ENCODE measurements at regions not wholly inside any gene's neighbourhood (a gene's known extent, or its start where the extent isn't known, plus 50 kb on each side); places are given as distances from the start of the nearest gene placed in this dataset.

DNA sequence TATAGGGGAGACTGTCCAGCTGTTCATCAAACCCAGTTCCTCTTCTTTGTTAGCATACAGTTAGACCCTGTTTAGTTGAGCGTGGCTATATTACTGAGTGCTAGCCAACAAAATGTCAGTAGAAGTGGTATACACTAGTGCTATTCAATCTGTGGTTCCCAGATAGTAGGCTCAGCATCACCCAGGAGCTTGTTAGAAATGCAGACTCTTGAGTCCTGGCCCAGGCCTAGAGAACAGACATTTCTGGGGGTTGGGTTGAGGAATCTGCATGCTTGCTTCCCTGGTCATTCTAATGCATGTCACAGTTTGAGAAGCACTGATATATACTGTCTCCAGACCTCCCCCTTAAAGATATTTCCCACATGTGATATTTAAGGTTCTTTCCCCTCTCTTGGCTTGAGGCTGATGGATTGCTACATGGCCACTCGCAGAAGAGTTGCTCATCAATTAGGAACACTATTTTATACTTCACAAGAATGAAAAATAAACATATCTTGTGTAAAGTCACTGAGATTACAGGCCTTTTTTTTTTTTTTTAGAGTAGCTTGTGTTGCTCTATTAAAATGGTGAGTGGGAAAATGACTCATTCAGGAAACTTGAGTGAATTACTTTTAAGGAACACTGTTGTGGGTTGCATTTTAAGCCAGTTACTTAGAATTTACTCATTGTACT is 289.0 kb downstream of the STIM2 start:
- TF ChIP-seq, protein P1, sequence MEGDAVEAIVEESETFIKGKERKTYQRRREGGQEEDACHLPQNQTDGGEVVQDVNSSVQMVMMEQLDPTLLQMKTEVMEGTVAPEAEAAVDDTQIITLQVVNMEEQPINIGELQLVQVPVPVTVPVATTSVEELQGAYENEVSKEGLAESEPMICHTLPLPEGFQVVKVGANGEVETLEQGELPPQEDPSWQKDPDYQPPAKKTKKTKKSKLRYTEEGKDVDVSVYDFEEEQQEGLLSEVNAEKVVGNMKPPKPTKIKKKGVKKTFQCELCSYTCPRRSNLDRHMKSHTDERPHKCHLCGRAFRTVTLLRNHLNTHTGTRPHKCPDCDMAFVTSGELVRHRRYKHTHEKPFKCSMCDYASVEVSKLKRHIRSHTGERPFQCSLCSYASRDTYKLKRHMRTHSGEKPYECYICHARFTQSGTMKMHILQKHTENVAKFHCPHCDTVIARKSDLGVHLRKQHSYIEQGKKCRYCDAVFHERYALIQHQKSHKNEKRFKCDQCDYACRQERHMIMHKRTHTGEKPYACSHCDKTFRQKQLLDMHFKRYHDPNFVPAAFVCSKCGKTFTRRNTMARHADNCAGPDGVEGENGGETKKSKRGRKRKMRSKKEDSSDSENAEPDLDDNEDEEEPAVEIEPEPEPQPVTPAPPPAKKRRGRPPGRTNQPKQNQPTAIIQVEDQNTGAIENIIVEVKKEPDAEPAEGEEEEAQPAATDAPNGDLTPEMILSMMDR (IDR thresholded peaks at IDR 0.05) = no peak
- no peak for TF ChIP-seq POLR2A (IDR thresholded peaks at IDR 0.05)
